ENCODE measurements at regions not wholly inside any gene's neighbourhood (a gene's known extent, or its start where the extent isn't known, plus 50 kb on each side); places are given as distances from the start of the nearest gene placed in this dataset.

- TF ChIP-seq ZBTB21 (CRISPR knock-in tag; IDR thresholded peaks at IDR 0.05; ENCODE audit: borderline replicate concordance): no peak
- no peak for TF ChIP-seq MXD4 (CRISPR knock-in tag; IDR thresholded peaks at IDR 0.05; ENCODE audit: borderline replicate concordance)
- TF ChIP-seq CTCF (IDR thresholded peaks at IDR 0.05): no peak
- TF ChIP-seq PRDM15 (CRISPR knock-in tag; IDR thresholded peaks at IDR 0.05): no peak
- no peak for TF ChIP-seq SMAD3 (CRISPR knock-in tag; IDR thresholded peaks at IDR 0.05; ENCODE audit: borderline replicate concordance)
These were observed 70.0 kb downstream of the FAM50B start for GRCh38 chr6:3919130-3919628.

All from WTC11 (cell line).